Transverse colon (tissue), 4 donors: ENCODE measurements at regions not wholly inside any gene's neighbourhood (a gene's known extent, or its start where the extent isn't known, plus 50 kb on each side); places are given as distances from the start of the nearest gene placed in this dataset.

ENCODE experiments used
- CTCF ChIP-seq, 5 experiments: fragments of 200-600 bp in 3 of 5; fragments of 450-650 bp in 2 of 5; sonication (generic) in 3 of 5; IDR thresholded peaks; 1 replicate in 2 of 5; 2 replicates in 3 of 5; pipeline ENCODE4 v1.5.1; 2016 to 2017; ENCODE audit warnings: antibody characterized with exemption in 5 of 5, inconsistent platforms in 3 of 5, mild to moderate bottlenecking in 2 of 5, moderate library complexity in 1 of 5
- EP300 ChIP-seq: sonication (generic); formaldehyde crosslinking; IDR thresholded peaks from one replicate; pipeline ENCODE4 v1.6.1; 2017; ENCODE audit warnings: antibody characterized with exemption, low read depth
- POLR2A ChIP-seq: fragments of 450-650 bp; IDR thresholded peaks from one replicate; pipeline ENCODE4 v1.6.1; 2016; ENCODE audit warnings: antibody characterized with exemption, mild to moderate bottlenecking, moderate library complexity
- POLR2AphosphoS5 ChIP-seq, 3 donors: sonication (generic); formaldehyde crosslinking; IDR thresholded peaks; one replicate each; pipeline ENCODE4 v1.6.1; 2016; ENCODE audit warnings: antibody characterized with exemption in 3 of 3

GRCh38 chr12:89111964-89112363 lies 240.3 kb downstream of the DUSP6 start:
- TF ChIP-seq CTCF (IDR thresholded peaks at IDR 0.05) (no peak), POLR2AphosphoS5 (IDR thresholded peaks at IDR 0.05) (no peak), POLR2A (no peak), EP300 (no peak)
